NCI-H748 (cell line): ENCODE measurements at regions not wholly inside any gene's neighbourhood (a gene's known extent, or its start where the extent isn't known, plus 50 kb on each side); places are given as distances from the start of the nearest gene placed in this dataset.
A peak's percentile ranks its signal among the peaks of the same experiment; 100 is the strongest.
"Not testable (repeated sequence)": the region's sequence is repeated elsewhere in the genome, so short reads cannot be mapped to it uniquely, and the experiment has no call there.

ENCODE experiments used
- DNase-seq: peaks from one replicate; lab custom pipeline; 2025; ENCODE audit not compliant: unreplicated experiment; lab: John Stamatoyannopoulos, UW

- DNase-seq = no peak
Observed at GRCh38 chr5:79924936-79925893, 65.8 kb downstream of the MTX3 start.

DNA sequence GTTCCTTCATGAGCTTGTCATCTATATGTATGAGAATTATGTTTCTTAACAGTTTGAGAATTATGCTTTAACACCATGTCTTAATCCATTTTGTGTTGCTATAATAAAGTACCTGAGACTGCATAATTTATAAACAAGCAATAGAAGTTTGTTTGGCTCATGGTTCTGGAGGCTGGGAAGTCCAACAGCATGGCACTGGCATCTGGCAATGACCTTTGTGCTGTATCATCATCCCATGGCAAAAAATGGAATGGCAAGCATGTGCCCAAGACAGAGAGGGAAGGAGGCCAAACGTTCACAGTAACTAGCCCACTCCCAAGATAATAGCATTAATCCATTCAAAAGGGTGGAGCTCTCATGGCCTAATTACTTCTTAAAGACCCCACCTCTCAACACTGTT is 67.6 kb downstream of the MTX3 start:
- DNase-seq = no peak

- no peak for DNase-seq
Observed at GRCh38 chr5:79922626-79923025, 68.4 kb downstream of the MTX3 start.

DNA sequence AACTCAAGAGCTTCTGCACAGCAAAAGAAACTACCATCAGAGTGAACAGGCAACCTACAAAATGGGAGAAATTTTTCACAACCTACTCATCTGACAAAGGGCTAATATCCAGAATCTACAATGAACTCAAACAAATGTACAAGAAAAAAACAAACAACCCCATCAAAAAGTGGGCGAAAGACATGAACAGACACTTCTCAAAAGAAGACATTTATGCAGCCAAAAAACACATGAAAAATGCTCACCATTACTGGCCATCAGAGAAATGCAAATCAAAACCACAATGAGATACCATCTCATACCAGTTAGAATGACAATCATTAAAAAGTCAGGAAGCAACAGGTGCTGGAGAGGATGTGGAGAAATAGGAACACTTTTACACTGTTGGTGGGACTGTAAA is 83.6 kb downstream of the MTX3 start:
- DNase-seq = not testable (repeated sequence)

GRCh38 chr5:79902571-79902970 is 88.5 kb downstream of the MTX3 start:
- not testable (repeated sequence) for DNase-seq

GRCh38 chr5:79901631-79902030 is 89.4 kb downstream of the MTX3 start:
- DNase-seq = no peak

DNA sequence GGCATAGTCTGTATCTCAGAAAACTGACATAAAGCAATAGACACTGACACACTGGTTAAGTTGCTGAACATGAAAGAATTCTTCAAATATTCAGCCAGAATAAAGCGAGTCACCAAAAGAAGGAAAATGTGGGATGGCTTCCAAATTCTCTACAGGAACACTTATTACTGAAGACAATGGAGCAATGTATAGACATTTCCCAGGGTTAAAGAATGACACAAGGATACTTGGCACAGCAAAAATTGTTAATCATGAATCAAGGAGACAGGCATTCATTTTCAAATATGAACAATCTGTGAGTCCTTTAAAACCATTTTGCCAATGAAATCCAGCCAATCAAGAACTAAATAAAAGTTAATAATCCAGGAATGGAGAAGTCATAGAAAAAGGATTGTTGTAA is 92.5 kb downstream of the MTX3 start:
- DNase-seq = no peak

GRCh38 chr5:79893976-79894375 is 97.1 kb downstream of the MTX3 start:
- DNase-seq = no peak

GRCh38 chr5:79893485-79893884 is 97.6 kb downstream of the MTX3 start:
- no peak for DNase-seq

DNA sequence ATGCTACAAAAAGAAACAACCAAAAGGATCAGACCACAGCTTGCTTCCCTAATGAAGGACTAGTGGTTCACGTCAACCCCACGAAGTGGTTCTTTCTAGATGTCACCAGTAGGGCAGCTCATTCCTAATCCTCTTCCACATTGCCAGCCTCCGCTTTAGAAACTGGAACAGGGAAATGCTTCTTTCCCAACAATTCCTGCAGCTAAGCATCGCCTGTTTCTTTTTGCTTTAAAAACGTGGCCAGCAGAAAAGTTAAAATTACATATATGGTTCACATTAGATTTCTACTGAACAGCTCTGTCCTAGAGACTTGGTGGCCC is 100.2 kb downstream of the MTX3 start:
- no peak for DNase-seq

GRCh38 chr5:79890119-79890929 is 100.7 kb downstream of the MTX3 start:
- DNase-seq = no peak

GRCh38 chr5:79888643-79889042 is 102.4 kb downstream of the MTX3 start:
- DNase-seq = no peak

DNA sequence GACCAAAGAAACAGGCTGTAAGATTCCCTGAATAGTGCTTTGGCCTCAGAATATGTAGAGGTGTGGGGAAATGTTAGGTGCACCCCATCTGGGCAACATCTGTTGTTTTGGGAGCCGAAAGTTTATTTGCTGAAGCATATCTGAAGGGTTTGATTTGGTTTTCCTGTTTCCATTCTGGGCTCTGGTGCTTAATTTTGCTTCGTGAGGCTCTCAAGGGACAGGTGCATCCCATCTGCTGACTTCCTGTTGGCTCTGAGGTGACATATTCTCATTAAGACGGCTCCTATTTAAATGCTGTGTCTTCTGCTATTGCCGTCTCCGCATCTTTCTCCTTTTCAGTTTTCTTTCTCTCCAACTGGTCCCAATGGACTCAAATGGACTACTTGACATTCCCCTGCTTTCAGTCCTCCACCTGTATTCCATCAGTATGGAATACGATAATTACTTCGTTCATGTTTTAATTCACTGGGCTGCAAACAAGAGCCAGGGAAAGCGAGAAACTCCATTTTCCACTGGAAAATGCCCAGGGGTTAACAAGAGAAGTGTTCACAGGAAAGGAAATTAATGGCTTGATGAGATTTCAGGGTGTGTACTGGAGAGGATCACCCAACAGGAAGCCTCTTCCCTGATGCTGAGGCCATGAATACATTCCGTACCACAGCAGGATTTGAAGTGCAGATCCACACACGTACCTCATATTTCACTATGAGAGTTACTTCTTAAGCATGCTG is 104.0 kb downstream of the MTX3 start:
- peak; percentile 48 for DNase-seq

GRCh38 chr5:79886456-79886855 is 104.6 kb downstream of the MTX3 start:
- peak; percentile 89 for DNase-seq

DNA sequence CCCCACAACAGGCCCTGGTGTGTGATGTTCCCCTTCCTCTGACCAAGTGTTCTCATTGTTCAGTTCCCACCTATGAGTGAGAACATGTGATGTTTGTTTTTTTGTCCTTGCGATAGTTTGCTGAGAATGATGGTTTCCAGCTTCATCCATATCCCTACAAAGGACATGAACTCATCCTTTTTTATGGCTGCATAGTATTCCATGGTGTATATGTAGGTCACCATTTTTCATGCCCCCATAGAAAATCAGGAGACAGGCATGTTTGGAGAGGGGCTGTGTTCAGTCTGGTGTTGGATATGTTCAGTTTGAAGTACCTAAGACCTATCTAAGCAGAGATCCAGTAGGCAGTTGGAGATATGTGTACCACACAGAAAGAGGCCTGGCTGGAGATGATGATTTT is 111.2 kb downstream of the MTX3 start:
- not testable (repeated sequence) for DNase-seq

GRCh38 chr5:79878721-79879336 is 112.2 kb downstream of the MTX3 start:
- DNase-seq = peak; percentile 8

DNA sequence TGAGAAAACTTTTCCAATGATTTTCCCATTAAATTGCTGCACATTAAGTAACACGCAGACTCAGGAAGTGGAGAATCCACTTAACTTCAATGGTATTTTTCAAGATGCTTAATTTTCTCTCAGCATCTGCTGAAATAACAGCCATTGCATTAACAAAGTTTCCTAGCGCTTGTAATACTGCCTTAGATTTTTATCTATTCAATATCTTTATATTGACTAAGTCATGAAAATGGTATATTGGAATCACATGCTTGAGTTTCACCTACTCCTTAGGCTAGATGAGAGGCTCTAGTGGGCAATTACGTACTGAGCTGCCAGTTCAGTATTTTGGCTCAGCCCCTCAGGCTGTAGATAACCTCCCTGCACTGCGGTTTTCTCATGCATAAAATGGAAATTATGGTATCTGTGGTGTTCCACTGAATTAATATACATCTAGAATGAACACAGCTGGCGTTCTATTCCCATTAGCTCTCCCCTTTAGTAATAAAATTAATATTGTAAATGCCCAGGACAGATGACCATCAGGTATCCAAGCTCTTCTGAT is 112.9 kb downstream of the MTX3 start:
- no peak for DNase-seq

GRCh38 chr5:79876456-79876855 is 114.6 kb downstream of the MTX3 start:
- no peak for DNase-seq

DNA sequence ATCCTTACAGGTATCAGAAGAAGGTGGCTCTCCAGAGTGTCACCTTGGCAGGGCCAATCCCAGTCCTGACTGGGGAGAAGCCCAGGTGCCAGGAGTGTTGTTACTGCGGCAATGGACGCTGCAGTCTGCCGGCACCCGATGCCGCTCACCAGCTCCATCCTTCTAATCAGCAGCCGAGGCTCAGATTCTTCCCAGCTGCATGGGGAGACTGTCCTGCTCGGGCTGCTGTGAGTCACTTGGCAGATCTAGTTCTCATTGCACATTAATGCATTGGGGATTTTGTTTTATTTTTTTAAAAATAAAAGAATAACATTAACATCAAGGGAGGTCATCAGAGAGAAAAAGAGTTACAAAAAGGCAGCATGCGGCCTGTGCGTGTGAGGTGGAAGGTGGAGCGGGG is 115.8 kb downstream of the MTX3 start:
- no peak for DNase-seq

GRCh38 chr5:79873187-79873586 is 117.9 kb downstream of the MTX3 start:
- DNase-seq = no peak

- DNase-seq = no peak
Observed at GRCh38 chr5:79872291-79872690, 118.8 kb downstream of the MTX3 start.
